NCI-H748 treated with DMSO at 0.1 percent for 48 hours (cell line): ENCODE measurements at regions not wholly inside any gene's neighbourhood (a gene's known extent, or its start where the extent isn't known, plus 50 kb on each side); places are given as distances from the start of the nearest gene placed in this dataset.

Experiments used
- DNase-seq: peaks from one replicate; lab custom pipeline; 2025; lab: John Stamatoyannopoulos, UW

DNA sequence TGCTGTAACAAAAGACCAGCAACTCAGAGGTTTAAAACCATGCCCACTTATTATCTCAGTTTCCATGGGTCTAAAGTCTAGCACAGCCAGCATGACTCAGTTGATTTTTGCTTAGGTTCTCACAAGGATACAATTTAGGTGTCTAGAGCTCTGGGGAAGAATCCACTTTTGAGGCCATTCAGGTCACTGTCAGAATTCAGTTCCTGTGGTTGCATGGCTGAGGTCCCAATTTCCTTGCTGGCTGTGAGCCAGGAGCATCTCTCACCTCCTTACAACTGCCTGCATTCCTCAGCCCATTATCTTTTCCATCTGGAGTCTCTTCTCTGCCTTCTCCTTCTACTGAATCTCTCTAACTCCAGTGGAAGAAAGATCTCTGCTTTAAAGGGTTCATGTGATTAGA, 240.5 kb upstream of the CFAP20DC start:
- DNase-seq, result no peak

DNA sequence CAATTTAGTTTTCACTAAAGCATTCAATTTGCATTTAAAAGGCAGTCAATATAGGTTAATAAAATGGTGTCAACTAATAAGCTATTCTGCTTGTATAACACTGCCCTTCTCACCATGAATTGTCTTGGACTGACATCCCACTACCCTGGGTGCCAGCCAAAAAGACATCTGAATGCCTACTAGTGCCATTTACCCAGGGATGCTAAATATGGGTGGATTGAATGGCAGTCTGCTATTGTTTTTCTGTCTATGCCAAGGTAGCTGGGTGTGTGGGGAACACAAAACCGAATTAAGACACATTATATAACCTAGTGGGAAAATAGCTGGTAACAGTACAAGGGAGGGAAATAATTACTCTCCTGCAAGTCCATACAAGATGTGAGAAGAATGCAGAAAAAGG, 240.0 kb upstream of the CFAP20DC start:
- DNase-seq, result no peak

DNA sequence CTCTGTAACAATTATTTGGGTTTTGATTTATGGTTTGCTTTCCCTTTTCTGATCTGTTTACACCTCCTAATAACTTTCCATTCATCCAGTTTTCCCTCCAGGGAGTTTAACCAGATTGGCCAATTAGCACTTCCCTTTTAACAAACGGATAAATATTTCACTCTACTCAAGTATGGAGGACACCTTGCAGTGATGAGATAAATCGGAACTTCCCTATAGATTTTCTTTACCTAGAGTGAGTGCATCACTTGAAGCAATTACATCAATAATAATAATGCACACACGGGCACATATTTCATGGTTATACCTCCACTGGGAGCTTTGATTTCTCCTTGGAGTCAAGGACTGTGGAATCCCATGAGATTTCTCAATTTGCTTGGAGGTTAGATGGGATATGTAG, 239.1 kb upstream of the CFAP20DC start:
- no peak for DNase-seq

DNA sequence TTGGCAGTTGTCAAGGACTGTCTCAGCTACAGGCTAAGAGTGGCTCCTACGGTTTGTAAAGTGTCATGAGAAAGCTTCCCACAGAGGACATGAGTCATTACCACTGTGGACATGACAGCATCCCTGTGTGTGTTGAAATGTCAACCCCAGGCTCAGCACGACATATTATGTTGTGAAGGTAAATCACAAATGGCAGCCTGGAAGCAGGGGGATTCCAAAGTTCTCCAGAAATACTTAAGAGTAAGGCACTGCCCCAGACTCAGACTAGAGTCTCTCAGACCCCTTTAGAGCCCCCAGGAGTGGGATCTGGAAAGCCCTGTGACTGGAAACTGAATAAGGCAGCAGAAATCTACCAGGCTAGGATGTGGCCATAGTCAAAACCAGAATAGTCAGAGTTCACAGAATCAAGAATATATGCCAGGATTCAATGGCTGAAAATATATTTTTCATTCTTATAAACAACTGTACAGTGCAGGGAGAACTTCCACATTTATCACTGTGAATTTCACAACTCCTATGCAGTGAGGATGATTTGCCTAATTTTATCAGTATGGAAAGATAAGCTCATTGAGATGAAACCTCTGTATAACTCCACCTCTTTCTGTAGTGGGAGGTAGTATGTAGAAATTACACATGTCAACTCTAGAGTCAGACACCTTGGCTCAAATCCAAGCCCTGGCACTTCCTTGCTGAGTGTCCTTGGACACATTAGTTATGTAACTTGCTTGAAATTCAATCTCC, 237.1 kb upstream of the CFAP20DC start:
- DNase-seq, result no peak

DNA sequence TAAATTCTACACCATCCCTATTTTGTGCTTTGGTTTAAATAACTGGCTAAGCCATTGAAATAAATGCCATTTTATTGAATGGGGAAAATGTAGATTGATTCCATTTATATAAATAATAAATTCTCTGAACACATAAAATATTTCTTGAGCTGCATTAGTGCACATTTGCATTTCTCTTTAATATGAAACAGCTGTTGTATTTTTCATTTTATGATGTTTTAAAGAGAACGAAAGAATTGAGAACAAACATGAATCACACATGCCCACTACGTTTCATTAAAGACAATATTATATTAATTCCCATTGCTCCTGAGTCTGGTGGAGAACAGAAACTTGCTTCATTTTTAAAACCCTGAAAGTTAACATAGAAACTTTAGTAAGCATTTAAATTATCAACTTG, 235.7 kb upstream of the CFAP20DC start:
- DNase-seq, result no peak

DNA sequence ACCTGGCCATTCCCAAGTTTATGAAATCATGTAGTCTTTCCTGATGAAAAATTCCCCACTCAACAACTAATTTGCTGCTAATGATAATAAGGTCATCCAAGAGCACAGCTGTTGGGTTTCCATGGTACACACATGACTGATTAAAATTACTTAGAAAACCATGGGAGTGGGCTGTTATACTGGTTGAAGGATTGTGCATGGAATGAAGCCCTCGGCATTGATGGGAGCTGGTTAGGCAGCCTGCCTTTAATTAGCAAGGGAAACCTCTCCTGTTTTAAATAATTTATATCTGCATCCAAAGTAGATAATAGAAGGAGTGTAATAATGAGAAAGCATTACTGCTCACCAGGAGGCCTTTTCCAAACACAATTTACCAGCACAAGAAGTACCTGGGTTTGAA, 235.1 kb upstream of the CFAP20DC start:
- no peak for DNase-seq

DNA sequence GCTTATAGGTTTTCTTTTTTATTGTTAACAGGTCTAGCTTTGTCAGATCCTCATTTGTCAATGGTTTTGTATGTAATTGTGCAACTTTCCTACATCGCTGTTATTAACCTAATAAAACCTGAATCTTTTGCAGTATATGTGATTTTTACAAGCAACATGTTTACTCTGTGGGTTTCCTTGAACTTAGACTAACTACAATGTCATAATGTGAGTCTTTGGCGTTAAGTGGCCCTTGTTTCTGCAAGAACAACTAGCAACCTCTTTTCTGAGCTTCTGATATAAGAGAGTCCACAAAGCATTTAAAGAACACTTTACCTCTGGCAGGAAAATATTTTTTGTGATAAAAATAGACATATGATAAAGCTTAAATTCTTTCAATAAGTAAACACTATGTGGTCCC, 230.3 kb upstream of the CFAP20DC start:
- DNase-seq, result no peak

DNA sequence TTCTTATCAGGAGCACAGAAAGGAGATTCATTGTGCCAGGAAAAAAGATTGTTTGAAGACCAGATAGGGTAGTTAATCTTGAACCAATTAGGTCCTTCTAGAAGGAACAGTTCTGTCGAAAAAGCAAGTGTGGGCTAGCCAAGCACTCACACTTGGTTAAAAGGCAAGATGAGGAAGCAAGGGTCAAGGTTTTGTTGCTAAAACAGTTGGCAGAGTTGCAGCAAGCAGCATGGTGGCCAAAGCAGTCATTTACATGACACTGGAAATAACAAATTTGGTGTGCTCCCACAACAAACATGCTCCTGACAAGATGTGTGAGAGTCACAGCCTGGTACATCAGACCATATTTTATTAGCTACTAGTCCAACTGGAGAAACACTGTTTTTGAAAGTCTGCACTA, 228.0 kb upstream of the CFAP20DC start:
- no peak for DNase-seq

DNA sequence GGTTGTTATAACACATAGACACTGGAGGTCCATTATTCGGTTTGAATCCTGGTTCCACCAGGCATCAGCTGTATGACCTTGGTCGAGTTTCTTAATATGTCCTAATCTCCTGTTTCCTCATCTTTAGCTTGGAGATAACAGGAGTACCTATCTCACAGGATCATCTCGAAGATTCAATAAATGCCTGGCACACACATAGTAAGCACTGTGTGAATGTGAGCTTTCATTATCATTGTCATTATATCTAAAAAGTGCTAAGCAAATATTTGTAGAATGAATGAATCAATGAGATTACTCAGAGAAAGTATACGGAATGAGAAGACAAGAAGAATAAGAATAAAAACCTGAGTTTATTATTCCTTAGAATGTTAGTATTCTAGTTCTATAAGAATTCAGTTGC, 227.4 kb upstream of the CFAP20DC start:
- no peak for DNase-seq

DNA sequence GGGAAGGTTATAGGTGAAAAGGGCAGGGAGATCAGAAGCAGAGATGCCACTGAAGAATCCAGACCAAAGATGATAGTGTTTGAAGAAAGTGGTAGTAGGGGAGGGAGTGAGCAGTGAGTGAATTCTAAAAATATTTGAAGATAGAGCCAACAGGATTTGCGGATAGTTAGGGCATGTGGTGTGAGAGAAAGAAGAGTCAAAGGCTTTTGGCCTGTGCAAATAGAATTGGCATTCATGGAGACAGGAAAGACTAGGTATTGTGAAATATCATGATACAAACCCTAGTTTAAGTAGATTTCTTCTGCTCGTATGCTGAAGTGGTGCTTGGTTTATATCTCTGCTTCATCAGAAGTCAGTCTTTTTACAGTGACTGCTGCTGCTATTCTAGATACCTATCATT, 224.2 kb upstream of the CFAP20DC start:
- DNase-seq, result no peak

DNA sequence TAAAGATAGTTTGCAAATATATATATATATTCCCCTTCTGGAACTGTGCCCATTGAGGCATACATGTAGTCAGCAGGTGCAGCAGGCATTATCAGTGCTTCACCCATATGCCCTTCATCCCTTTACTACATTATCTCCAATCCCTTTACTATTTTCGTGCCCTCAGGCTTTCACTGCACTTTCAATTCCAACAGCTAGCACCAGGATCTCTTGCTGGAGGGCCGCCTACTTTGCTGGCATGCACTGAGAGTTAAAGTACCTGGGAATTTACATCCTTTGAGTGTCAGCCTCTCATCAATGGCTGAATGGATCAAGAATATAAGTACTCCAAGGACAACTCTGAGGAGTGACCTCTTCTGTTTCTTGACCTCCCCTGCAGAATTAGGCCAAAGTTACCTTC, 222.1 kb upstream of the CFAP20DC start:
- DNase-seq, result no peak

DNA sequence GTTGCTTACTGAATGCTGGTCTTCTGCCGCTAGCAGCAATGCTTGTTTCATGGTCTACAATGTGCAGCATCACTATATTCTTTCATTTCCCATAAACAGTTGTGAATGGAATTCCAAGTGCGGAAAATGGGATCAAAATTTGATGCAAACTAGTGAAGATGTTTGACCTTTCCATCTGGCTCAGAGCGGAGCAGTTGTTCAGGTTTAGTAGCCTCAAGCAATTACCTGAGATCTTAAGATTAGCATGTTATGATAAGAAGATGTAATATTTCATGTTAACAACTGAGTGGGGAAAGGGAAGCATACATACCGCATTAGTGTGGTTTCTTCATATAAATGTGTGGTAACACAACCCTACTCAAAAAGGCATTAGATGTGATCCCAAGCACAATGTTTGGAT, 221.1 kb upstream of the CFAP20DC start:
- DNase-seq, result no peak

DNA sequence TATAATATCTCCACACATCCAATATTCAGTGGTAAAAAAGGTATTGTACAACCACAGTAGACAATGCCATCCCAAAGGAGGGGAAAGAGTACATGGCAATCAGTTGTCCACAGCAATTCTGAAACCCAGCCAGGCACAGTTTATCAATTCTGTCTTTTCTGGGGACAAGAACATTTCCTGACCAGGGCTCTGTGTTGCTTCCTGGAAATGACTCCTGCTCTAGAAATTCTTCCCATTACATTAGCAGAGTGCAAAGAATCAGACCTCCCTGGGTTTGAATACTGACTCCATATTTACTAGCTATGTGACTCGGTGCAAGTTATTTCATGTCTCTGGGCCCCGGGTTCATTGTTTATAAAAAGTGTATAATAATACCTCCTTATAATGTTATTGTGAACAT, 220.4 kb upstream of the CFAP20DC start:
- no peak for DNase-seq

DNA sequence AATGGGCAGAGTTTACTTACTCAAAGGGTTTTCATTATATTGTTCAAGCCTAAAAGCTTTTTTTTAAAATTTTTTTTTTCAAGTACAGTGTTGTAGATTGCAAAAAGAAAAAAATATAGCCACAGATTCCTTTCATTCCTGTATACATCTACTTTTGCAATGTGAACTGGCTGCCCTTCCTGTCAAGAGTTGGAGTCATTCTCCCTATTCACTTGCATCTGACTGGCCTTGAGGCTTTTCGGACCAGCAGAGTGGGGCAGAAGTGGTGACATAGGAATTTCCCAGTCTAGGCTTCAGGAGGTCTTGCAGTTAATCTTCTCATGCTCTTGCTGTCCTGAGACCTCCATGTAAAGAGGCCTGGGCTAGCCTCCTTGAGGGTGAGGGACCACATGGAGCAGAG, 218.3 kb upstream of the CFAP20DC start:
- DNase-seq, result no peak

DNA sequence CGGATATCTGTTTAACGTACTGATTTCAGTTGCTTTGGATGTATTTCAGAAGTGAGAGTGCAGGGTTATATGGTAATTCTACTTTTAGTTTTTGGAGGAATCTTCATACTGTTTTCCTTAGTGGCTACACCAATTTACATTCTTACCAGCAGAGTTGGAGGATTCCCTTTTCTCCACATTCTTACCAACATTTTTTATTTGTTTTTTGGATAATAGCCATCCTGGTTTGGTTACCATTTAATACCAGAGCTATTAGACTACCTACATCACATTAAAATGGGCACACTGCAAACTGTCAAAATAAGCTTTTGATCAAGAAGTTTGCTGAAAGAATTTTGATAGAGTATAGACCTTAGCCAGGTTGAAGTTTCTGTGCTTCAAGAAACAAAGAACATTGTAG, 217.2 kb upstream of the CFAP20DC start:
- DNase-seq, result no peak

DNA sequence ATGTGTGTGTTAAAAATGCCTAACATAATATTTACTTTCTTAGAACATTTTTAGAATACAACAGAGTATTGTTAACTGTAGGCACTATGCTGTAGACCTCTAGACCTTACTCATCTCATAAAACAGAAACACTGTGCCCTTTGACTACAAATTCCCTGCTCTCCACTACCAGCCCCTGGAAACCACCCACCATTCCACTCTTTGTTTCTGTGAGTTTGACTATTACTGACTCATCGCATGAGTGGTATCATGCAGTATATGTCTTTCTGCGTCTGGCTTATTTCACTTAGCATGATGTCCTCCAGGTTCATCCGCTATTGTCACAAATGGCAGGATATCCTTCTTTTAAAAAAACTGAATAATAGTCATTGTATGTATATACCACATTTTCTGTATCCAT, 216.7 kb upstream of the CFAP20DC start:
- no peak for DNase-seq

DNA sequence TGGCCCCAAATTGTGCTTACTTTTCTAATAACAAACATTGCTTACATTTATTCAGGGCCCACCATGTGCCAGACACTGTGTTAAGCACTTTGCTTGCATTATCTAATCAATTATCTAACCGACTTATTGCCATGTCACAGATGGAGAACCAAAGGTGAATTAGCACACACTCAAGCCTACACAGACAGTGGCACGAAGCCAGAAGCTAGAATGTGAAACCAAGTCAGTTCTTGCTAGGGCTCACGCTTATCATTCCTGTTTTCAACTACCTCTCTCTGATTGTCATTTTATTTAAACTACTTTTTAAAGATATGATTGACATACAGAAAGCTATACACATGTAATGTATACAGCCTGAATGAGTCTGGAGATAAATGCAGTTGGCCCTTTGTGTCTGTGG, 215.7 kb upstream of the CFAP20DC start:
- no peak for DNase-seq

DNA sequence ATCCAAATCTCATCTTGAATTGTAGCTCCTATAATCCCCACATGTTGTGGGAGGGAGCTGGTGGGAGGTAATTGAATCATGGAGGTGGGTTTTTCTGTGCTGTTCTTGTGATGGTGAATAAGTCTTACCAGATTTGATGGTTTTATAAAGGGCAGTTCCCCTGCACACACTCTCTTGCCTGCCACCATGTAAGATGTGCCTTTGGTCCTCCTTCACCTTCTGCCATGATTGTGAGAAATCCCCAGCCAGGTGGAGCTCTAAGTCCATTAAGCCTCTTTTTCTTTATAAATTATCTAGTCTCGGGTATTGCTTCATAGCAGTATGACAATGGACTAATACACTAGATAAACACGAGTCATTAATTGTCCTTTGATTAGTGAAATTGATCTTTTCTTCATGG, 214.5 kb upstream of the CFAP20DC start:
- DNase-seq, result no peak

DNA sequence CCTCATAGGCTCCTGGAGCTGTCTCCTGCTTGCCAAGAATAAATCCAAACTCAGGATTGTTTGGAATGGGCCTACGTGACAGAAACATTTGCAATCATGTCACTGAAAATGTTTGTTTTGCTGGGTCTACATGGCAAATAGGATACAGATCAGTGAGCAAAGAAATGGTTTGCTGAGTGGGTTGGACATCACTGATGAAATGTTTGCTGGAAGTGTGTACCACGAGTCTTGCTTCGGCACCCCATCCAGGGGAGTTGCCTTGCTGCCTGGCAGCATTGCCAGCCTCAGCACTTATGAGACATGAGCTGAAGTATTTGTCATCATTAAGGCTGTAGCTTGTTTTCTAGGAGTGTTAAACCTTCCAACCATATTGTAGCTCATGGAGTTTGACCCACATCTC, 213.3 kb upstream of the CFAP20DC start:
- DNase-seq, result no peak

DNA sequence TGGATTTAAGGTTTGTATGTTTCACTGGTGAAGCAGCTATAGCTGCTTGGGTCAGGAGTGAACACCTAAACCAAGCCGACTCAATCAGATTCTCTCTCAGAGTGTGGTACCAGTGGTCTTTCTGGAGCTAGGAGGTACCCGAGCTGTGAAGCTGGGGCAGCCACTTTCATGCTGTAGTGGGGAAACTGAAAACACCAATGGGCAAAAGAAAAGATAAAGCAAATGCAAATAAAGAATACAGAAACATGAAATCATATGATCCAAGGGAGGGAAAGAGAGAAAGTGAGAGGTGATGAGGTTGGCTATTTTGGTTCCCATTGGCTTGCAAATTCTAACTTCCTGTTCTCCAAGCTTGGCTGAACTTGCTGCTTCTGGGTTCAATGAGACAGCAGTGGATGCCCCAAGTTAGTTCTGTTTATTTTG, 212.3 kb upstream of the CFAP20DC start:
- DNase-seq, result no peak

DNA sequence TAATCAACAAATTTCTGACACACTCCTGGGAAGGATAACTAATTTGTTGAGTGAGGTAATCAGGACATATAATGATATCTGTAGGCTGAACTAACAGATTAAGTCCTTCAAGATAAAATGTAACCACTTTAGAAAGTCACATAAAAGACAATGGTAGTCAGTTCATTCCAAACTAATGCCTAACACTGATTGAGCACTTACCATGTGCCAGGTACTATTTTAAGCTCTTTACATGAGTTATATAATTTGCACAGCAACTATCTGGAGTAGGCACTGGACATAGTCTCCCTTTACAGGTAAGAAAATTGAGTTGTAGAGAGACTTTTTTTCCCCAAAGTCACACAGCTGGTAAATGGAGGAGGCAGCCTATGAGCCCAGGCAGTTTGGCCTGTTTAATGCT, 211.2 kb upstream of the CFAP20DC start:
- DNase-seq, result no peak

DNA sequence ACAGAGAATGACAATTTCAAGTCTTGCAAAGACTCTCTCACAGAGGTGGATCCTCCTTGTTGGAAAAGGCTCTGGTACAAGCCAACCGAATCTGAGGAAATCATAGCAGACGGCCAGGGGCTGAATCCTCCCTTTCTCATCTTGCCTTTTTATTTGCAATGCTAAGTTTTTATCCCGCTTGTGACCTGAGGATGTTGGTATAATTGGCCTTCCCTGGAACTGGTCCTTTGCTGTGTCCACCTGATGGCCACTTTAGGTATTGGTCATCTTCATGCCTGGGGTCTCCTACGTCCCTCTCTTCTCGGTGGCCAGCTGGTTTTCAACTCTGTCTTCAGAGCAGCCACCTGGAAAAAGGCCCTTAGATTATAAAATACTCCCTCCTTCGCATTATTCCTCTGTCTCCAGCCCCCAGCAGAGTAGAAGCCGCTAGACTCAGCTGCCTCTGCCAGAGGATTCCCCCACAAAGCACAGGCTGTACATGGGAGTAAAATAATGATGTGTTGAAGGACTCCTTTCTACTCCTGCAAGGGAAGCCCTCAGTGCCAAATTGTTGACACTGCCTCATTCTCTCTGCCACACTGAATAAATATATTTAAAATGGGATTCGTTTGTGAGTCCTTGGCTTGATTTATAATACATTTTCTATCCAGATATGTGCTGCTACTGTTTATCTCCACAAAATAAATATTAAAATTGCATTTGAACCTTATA, 208.9 kb upstream of the CFAP20DC start:
- no peak for DNase-seq

DNA sequence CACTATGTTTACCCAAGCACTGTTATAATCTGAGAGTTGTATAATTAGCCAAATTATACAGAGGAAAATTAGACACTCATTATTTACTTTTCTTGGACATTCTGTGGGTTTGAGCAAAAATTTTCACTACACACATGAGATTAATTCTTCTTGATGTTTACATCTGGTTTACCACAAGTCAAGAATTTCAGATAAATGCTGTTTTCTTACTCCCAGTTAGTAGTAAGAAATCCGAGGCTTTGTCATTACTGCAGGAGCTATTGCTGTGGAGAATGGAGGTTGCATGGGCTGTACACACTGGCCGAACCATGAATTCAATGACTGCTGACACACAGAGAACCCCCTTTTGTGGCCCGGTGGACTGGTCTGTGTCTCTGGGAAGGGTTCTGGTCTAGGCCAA, 207.7 kb upstream of the CFAP20DC start:
- no peak for DNase-seq

DNA sequence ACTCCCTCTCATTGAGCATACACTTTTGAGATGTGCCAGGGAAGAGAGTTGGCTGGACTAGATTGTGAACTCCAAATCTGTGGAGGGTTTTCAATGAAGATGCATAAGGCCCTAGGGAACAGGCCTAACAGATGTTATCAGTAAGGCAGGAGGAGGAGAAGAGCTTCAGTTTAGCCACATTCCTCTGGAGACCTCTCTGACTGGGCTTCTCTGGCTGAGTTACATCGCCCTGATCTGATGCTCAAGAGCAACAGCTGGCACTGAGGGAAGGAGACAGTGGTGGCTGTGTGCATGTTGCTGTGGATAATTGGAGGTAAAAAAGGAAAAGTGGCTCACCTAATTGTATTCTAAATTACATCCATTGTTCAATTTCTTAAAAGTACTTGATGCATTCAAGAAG, 206.4 kb upstream of the CFAP20DC start:
- DNase-seq, result no peak
